ENCODE measurements at regions not wholly inside any gene's neighbourhood (a gene's known extent, or its start where the extent isn't known, plus 50 kb on each side); places are given as distances from the start of the nearest gene placed in this dataset.

DNA sequence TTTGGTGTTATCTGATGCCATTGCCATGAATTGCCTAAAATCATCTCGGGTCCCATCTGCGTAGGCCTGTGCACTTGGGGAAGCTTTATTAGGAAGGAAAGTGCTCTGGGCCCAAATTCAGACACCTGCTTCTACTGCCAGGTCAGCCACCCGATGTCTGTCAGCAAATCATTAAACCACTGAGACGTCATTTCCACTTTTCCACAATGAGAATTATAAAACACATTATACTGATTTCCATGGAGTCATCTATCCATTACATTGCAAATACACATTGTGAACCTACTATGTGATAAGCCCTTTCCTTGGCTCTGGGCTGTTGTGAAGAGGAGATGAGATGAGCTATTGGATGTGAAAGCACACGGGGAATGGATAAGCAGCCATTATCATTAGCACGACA lies 1022.9 kb downstream of the BCL11B start:
- no peak overlapping the region for H3K9ac ChIP-seq
- H2AFZ ChIP-seq (ENCODE audit: low read depth), result no peak overlapping the region
- H3K79me2 ChIP-seq (ENCODE audit: insufficient read depth), result no peaks in the 10 kb centered on the region
- no peaks in the 10 kb centered on the region for H4K20me1 ChIP-seq (ENCODE audit: insufficient read depth)
- H3K9me2 ChIP-seq, result no peaks in the 10 kb centered on the region
- H3K4me3 ChIP-seq (ENCODE audit: low read depth in 2 of 2, low read length in 1 of 2), result no peak overlapping the region
- H3K9me3 ChIP-seq, result no peaks in the 10 kb centered on the region
- H3F3A ChIP-seq (replicated peaks; ENCODE audit: insufficient read depth), result no peaks in the 10 kb centered on the region
- H3K36me3 ChIP-seq (replicated peaks in 1 of 2; ENCODE audit: control insufficient read depth in 1 of 2, insufficient read depth in 2 of 2, low read length in 1 of 2), result no peaks in the 10 kb centered on the region
- no peak for DNase-seq
- 2% methylated on average over 6 of the region's 6 CpGs for WGBS (ENCODE audit: low lambda C conversion rate)
- H3K27me3 ChIP-seq (ENCODE audit: insufficient read depth), result no peaks in the 10 kb centered on the region
- TF ChIP-seq IRF3 (IDR thresholded peaks at IDR 0.05; ENCODE audit: low read depth, low read length) (no peak), FOXJ3 (CRISPR knock-in tag; IDR thresholded peaks at IDR 0.05) (no peak), RCOR1 (IDR thresholded peaks at IDR 0.05; ENCODE audit: low read length) (no peak), PBX3 (IDR thresholded peaks at IDR 0.05) (no peak), RAD21 (IDR thresholded peaks at IDR 0.05; ENCODE audit: low read length) (no peak), EZH2phosphoT487 (IDR thresholded peaks at IDR 0.05; ENCODE audit: borderline replicate concordance, low read depth) (no peak), CTCF (IDR thresholded peaks at IDR 0.05) (no peak)
- no peak overlapping the region for H3K4me2 ChIP-seq
- no peak overlapping the region for H3K27ac ChIP-seq (ENCODE audit: low read depth in 2 of 2, low read length in 1 of 2)
- CTCF ChIA-PET, result no interaction called here
- H3K4me1 ChIP-seq (ENCODE audit: control insufficient read depth in 1 of 2, insufficient read depth in 2 of 2, low read depth in 1 of 2, low read length in 1 of 2), result no peaks in the 10 kb centered on the region
- POLR2A ChIA-PET, result no interaction called here

GRCh38 chr14:98249476-98249875 lies 1022.5 kb downstream of the BCL11B start:
- DNase-seq, result no peak
- CTCF ChIA-PET, result no interaction called here
- no peak overlapping the region for H3K4me2 ChIP-seq
- TF ChIP-seq GABPA (IDR thresholded peaks at IDR 0.05; ENCODE audit: low read depth), result no peak
- TF ChIP-seq FOXM1 (IDR thresholded peaks at IDR 0.05; ENCODE audit: low read depth), result no peak
- TF ChIP-seq NRF1 (IDR thresholded peaks at IDR 0.05; ENCODE audit: low read depth, low read length), result no peak
- no peak for TF ChIP-seq SMC3 (IDR thresholded peaks at IDR 0.05; ENCODE audit: low read depth, low read length)
- TF ChIP-seq, protein P1, sequence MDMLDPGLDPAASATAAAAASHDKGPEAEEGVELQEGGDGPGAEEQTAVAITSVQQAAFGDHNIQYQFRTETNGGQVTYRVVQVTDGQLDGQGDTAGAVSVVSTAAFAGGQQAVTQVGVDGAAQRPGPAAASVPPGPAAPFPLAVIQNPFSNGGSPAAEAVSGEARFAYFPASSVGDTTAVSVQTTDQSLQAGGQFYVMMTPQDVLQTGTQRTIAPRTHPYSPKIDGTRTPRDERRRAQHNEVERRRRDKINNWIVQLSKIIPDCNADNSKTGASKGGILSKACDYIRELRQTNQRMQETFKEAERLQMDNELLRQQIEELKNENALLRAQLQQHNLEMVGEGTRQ (IDR thresholded peaks at IDR 0.05; ENCODE audit: borderline replicate concordance, low read depth, low read length), result no peak
- TF ChIP-seq EZH2phosphoT487 (IDR thresholded peaks at IDR 0.05; ENCODE audit: borderline replicate concordance, low read depth), result no peak
- no peak for TF ChIP-seq GATA2 (CRISPR knock-in tag; IDR thresholded peaks at IDR 0.05)
- no peak for TF ChIP-seq CTCF (IDR thresholded peaks at IDR 0.05)
- no peak for TF ChIP-seq TAF1 (IDR thresholded peaks at IDR 0.05; ENCODE audit: borderline replicate concordance, low read depth, low read length)
- TF ChIP-seq JUND (IDR thresholded peaks at IDR 0.05), result no peak
- TF ChIP-seq PBX3 (IDR thresholded peaks at IDR 0.05), result no peak
- TF ChIP-seq, protein P2, sequence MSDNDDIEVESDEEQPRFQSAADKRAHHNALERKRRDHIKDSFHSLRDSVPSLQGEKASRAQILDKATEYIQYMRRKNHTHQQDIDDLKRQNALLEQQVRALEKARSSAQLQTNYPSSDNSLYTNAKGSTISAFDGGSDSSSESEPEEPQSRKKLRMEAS (IDR thresholded peaks at IDR 0.05; ENCODE audit: low read depth), result no peak
- TF ChIP-seq FOXJ3 (CRISPR knock-in tag; IDR thresholded peaks at IDR 0.05), result no peak

More at GRCh38 chr14:98249476-98249875, 1022.5 kb downstream of the BCL11B start:
- H2AFZ ChIP-seq (ENCODE audit: low read depth), result no peak overlapping the region
- no peaks in the 10 kb centered on the region for H3K79me2 ChIP-seq (ENCODE audit: insufficient read depth)
- no peaks in the 10 kb centered on the region for H3K27me3 ChIP-seq (ENCODE audit: insufficient read depth)
- H3K4me3 ChIP-seq (ENCODE audit: low read depth in 2 of 2, low read length in 1 of 2), result no peak overlapping the region
- POLR2A ChIA-PET, result no interaction called here
- H4K20me1 ChIP-seq (ENCODE audit: insufficient read depth), result no peaks in the 10 kb centered on the region
- H3K27ac ChIP-seq (ENCODE audit: low read depth in 2 of 2, low read length in 1 of 2), result no peak overlapping the region
- H3K4me1 ChIP-seq (ENCODE audit: control insufficient read depth in 1 of 2, insufficient read depth in 2 of 2, low read depth in 1 of 2, low read length in 1 of 2), result no peaks in the 10 kb centered on the region
- no peak overlapping the region for H3K9ac ChIP-seq
- no peaks in the 10 kb centered on the region for H3K36me3 ChIP-seq (replicated peaks in 1 of 2; ENCODE audit: control insufficient read depth in 1 of 2, insufficient read depth in 2 of 2, low read length in 1 of 2)
- no peaks in the 10 kb centered on the region for H3K9me2 ChIP-seq
- H3K9me3 ChIP-seq, result no peaks in the 10 kb centered on the region
- WGBS (ENCODE audit: low lambda C conversion rate), result 0% methylated on average over 2 of the region's 2 CpGs
- H3F3A ChIP-seq (replicated peaks; ENCODE audit: insufficient read depth), result no peaks in the 10 kb centered on the region

Measured in SK-N-SH (cell line).